Breast epithelium (tissue), 4 donors: ENCODE measurements at regions not wholly inside any gene's neighbourhood (a gene's known extent, or its start where the extent isn't known, plus 50 kb on each side); places are given as distances from the start of the nearest gene placed in this dataset.

ENCODE experiments used
- DNase-seq, 2 donors: peaks; one replicate each; pipeline ENCODE4 v3.0.0-alpha.2; 2019; ENCODE audit warnings: low spot score in 2 of 2
- H3K27ac ChIP-seq, 2 donors: fragments of 200-600 bp; sonication (generic) in 1 of 2; one replicate each; pipeline ENCODE4 v1.5.1; 2016 to 2019; ENCODE audit warnings: mild to moderate bottlenecking in 1 of 2
- H3K27me3 ChIP-seq, 2 donors: fragments of 200-600 bp; sonication (generic) in 1 of 2; one replicate each; pipeline versions ENCODE4 v1.5.1 to v1.6.0; 2017 to 2019; ENCODE audit warnings: control low read depth in 1 of 2, mild to moderate bottlenecking in 1 of 2
- H3K36me3 ChIP-seq: fragments of 200-600 bp; one replicate; pipeline ENCODE4 v1.5.1; 2019
- H3K4me1 ChIP-seq, 2 donors: fragments of 200-600 bp; sonication (generic); one replicate each; pipeline ENCODE4 v1.5.1; 2016 to 2019; ENCODE audit warnings: control low read depth in 1 of 2
- H3K4me3 ChIP-seq, 3 donors: fragments of 200-600 bp; sonication (generic); 1 replicate in 2 of 3; 2 replicates in 1 of 3; pipeline ENCODE4 v1.5.1; 2016 to 2019; ENCODE audit warnings: mild to moderate bottlenecking in 3 of 3, moderate library complexity in 2 of 3
- H3K9me3 ChIP-seq, 2 donors: fragments of 200-600 bp; sonication (generic) in 1 of 2; one replicate each; pipeline ENCODE4 v1.5.1; 2016 to 2019; ENCODE audit warnings: control low read depth in 1 of 2
- POLR2A ChIP-seq: fragments of 450-650 bp; IDR thresholded peaks from one replicate; pipeline ENCODE4 v1.6.1; 2016; ENCODE audit warnings: antibody characterized with exemption, mild to moderate bottlenecking, moderate library complexity
- POLR2AphosphoS5 ChIP-seq, 3 donors: sonication (generic); formaldehyde crosslinking; IDR thresholded peaks; one replicate each; pipeline ENCODE4 v1.6.1; 2017; ENCODE audit warnings: antibody characterized with exemption in 3 of 3
- intact Hi-C: fragments of 100-400 bp; cut with DNase I; formaldehyde crosslinking; loops from one replicate; pipeline ENCODE4 v1.15.1; 2023; ENCODE audit warnings: low total_unique reads
- TF ChIP-seq, protein P1 (sequence below), 3 donors: fragments of 450-650 bp; IDR thresholded peaks; one replicate each; pipeline ENCODE4 v1.5.1; 2016 to 2017; ENCODE audit warnings: antibody characterized with exemption in 3 of 3, mild to moderate bottlenecking in 3 of 3, moderate library complexity in 3 of 3

DNA sequence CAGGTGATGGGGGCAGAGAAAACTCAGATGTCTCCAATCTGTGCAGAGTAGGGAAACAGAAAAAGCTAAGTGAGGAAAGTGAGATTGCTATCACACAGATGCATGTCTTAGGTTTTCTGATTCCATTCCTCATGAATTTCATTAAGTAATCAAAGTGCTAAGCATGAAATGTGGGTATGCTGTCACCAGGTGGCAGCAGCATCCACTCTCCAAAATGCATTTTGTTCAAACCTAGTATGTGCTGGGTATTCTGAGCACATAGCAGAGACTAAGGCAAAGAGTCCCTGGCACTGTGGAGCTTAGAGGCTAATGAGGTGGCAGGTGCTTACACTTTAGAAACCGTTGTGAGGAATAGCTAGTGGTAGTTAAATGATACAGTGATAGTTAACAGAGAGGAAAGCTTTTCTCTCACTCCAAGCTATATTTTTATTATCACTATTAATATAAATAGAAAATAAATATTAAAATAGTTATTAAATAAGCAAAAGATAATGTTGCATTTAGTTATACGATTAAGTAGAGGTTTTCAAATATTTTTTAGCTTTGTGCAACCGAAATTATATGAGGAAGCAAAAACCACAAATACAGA lies 179.5 kb downstream of the CDH26 start:
- Histone ChIP-seq H3K4me1 (no peaks in the 10 kb centered on the region), H3K36me3 (no peaks in the 10 kb centered on the region), H3K4me3 (peak overlapping the region; percentile 27 to 67 (median 36)), H3K9me3 (no peaks in the 10 kb centered on the region), H3K27me3 (no peaks in the 10 kb centered on the region), H3K27ac (no peak overlapping the region)
- DNase-seq = no peak
- TF ChIP-seq POLR2A = no peak
- TF ChIP-seq, protein P1, sequence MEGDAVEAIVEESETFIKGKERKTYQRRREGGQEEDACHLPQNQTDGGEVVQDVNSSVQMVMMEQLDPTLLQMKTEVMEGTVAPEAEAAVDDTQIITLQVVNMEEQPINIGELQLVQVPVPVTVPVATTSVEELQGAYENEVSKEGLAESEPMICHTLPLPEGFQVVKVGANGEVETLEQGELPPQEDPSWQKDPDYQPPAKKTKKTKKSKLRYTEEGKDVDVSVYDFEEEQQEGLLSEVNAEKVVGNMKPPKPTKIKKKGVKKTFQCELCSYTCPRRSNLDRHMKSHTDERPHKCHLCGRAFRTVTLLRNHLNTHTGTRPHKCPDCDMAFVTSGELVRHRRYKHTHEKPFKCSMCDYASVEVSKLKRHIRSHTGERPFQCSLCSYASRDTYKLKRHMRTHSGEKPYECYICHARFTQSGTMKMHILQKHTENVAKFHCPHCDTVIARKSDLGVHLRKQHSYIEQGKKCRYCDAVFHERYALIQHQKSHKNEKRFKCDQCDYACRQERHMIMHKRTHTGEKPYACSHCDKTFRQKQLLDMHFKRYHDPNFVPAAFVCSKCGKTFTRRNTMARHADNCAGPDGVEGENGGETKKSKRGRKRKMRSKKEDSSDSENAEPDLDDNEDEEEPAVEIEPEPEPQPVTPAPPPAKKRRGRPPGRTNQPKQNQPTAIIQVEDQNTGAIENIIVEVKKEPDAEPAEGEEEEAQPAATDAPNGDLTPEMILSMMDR (IDR thresholded peaks at IDR 0.05) = no peak
- TF ChIP-seq POLR2AphosphoS5 (IDR thresholded peaks at IDR 0.05) = no peak
- intact Hi-C loops = no loop called here

DNA sequence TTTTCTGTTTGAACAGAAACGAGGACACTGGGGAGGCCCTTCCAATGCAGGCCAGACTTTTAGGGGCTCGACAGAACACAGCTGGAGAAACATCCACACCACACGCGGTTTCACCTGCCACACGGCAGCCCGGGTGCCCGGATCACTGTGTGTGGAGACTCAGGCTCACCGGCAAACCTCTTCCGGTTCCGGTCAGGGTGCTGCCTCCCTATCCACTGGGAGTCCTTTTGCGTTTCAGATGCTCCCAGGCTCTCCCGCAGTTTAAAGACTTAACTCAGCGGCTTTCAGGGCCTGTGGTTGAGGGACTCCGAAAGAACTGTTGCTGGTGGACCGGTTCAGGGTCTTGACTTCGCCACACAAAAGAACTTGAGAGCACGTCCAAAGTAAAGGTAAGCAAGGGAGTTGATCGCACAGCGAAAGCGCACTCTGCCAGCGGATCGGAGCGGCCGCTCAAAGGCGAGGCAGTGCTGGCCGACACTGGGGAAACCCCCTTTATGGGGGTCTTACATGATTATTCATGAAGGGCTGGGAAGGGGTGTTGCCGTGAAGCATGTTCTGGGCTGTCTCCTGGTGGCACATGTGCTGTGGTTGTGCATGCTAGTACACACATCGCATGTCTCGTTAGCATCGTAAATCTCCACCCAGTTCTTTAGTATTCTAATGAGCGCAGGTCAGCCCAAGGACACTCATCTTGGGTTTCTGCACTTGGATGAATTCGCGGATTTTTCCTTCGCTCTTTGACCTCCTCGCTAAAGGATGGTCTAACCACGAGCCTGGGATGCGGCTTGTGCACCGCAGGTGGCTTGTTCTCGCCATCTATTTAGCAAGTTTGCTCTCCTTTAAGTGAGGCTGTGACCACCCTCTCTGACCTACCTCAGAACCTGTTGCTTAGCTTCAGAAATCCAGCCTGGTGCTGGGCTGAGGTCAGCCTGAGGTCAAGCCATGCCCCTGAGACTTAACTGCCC lies 180.3 kb downstream of the CDH26 start:
- H3K27ac ChIP-seq = peak overlapping the region in 1 of 2 donors; percentile 38
- no peaks in the 10 kb centered on the region for H3K9me3 ChIP-seq

DNA sequence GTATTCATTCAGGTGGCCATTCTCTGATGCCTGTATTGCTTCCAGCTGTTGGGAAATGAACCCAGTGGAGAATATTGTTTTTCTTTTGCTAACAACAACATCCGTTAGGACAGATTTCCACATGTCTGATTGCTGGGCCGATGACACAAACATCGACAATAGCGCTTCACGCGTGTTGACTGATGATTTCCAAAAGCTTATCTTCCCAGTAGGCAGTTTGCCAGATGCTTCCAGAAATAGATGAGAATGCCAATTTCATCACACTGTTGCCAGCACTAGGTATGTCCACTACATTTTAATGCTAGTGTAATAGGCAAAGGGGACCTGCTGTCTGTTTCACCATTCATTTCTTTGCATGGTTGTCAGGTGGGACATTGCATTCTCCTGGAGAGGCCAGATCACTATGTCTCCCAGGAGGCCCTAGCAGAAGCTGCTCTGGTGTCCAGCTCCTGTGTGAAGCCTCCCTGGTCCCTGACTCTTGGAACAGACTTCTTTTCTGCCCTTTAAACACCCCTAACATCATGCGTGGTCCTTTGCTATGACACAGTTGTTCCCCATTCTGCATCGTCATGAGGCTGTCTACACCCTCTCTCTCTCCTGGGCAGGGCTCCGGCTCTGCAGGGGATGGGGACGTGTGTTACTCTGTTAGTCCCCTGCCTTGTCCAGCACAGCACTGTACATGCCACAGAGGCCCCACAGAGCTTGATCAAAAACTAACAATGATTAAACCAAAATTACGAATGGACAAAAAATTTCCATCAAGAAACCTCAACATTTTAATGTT lies 181.6 kb downstream of the CDH26 start:
- Histone ChIP-seq H3K27me3 (no peaks in the 10 kb centered on the region), H3K4me1 (no peaks in the 10 kb centered on the region), H3K36me3 (no peaks in the 10 kb centered on the region), H3K27ac (no peak overlapping the region), H3K9me3 (no peaks in the 10 kb centered on the region), H3K4me3 (no peak overlapping the region)
- intact Hi-C loops = no loop called here
- DNase-seq = no peak
- no peak for TF ChIP-seq POLR2A
- no peak for TF ChIP-seq POLR2AphosphoS5 (IDR thresholded peaks at IDR 0.05)
- TF ChIP-seq, protein P1 (IDR thresholded peaks at IDR 0.05) = no peak

More for the DNA sequence above, 180.3 kb downstream of the CDH26 start:
- H3K4me1 ChIP-seq = no peaks in the 10 kb centered on the region
- no peaks in the 10 kb centered on the region for H3K36me3 ChIP-seq
- DNase-seq = no peak
- H3K4me3 ChIP-seq = peak overlapping the region; percentile 27 to 67 (median 36)
- H3K27me3 ChIP-seq = no peaks in the 10 kb centered on the region
- intact Hi-C loops = no loop called here
- TF ChIP-seq POLR2A (no peak), POLR2AphosphoS5 (IDR thresholded peaks at IDR 0.05) (no peak)
- TF ChIP-seq, protein P1 (IDR thresholded peaks at IDR 0.05) = no peak

DNA sequence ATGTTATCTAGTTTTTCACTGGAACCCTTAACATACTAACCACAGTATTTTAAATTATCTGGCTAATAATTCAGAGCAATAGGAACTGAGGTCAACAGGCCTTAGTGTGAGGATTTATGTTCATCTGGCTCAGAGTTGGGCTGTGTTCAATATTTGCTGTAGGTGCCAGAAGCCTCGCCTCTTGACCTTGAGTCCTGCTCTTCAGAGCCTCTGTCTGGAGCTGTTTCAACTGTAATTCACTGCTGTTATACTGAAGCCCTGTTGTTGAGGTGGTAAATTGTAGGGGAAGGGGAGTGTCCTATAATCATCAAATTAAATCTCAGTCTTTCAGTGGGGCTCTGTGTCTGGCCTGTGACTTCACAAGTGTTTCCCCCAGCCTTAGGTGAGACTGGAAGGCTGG lies 184.4 kb downstream of the CDH26 start:
- Histone ChIP-seq H3K4me1 (no peaks in the 10 kb centered on the region), H3K9me3 (no peaks in the 10 kb centered on the region), H3K36me3 (no peaks in the 10 kb centered on the region), H3K27ac (no peak overlapping the region), H3K4me3 (no peak overlapping the region), H3K27me3 (no peaks in the 10 kb centered on the region)
- DNase-seq = no peak
- TF ChIP-seq, protein P1 (IDR thresholded peaks at IDR 0.05) = no peak
- no peak for TF ChIP-seq POLR2A
- no peak for TF ChIP-seq POLR2AphosphoS5 (IDR thresholded peaks at IDR 0.05)
- intact Hi-C loops = no loop called here
